ENCODE measurements at regions not wholly inside any gene's neighbourhood (a gene's known extent, or its start where the extent isn't known, plus 50 kb on each side); places are given as distances from the start of the nearest gene placed in this dataset.

DNA sequence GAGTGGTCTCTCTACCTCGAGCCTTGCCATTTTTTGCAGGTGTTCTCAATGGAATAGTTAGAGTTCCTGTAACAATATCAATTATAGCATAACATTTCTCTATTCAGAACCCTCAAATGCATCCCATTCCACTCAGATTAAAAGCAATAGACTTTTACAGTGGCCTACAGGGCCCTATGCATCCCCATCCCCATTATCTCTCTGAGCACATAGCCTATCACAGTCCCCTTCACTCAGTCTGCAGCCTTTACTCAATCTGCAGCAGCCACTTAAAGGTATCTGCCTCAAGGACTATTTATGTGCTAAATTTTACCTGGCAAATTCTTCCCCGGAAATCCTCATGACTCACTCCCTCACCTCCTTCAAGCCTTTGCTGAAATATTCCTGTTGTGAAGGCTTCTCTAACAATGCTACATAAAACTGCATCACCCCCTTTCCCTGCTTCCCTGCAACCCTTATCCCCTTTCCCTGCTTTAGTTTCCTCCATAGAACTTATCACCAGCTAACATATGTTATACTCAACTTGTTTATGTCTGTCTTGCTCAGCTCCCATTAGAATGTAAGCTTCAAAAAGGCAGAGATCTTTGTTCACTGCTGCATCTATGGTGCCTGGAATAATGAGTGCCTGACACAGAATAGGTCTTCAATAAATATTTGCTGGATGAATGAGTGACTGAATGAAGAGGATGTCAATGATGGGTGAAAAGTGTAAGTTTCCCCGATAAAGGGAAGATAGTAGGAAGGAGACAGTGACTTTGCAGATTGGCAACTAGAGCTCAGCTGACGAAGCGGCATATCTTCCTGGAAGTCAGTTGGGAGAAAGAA, 54.1 kb upstream of the ZNF366 start (continued):
- TF ChIP-seq, protein P1, sequence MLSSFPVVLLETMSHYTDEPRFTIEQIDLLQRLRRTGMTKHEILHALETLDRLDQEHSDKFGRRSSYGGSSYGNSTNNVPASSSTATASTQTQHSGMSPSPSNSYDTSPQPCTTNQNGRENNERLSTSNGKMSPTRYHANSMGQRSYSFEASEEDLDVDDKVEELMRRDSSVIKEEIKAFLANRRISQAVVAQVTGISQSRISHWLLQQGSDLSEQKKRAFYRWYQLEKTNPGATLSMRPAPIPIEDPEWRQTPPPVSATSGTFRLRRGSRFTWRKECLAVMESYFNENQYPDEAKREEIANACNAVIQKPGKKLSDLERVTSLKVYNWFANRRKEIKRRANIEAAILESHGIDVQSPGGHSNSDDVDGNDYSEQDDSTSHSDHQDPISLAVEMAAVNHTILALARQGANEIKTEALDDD (IDR thresholded peaks at IDR 0.05): peak; percentile 25
- peak; percentile 60 for TF ChIP-seq CBFA2T2 (conservative IDR thresholded peaks at IDR 0.05)
- peak; percentile 33; the same call in 1 of the 2 replicates for TF ChIP-seq FOXM1 (IDR thresholded peaks at IDR 0.05; ENCODE audit: low read depth)
- TF ChIP-seq FOXM1 (CRISPR knock-in tag; IDR thresholded peaks at IDR 0.05; ENCODE audit: low read depth): no peak
- peak; percentile 78 for TF ChIP-seq MECOM (CRISPR knock-in tag; IDR thresholded peaks at IDR 0.05)
- TF ChIP-seq, protein P2, sequence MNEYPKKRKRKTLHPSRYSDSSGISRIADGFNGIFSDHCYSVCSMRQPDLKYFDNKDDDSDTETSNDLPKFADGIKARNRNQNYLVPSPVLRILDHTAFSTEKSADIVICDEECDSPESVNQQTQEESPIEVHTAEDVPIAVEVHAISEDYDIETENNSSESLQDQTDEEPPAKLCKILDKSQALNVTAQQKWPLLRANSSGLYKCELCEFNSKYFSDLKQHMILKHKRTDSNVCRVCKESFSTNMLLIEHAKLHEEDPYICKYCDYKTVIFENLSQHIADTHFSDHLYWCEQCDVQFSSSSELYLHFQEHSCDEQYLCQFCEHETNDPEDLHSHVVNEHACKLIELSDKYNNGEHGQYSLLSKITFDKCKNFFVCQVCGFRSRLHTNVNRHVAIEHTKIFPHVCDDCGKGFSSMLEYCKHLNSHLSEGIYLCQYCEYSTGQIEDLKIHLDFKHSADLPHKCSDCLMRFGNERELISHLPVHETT (CRISPR knock-in tag; conservative IDR thresholded peaks at IDR 0.05 in 1 of 2, IDR thresholded peaks at IDR 0.05 in 1 of 2): peak in 1 of 2 experiments; percentile 27; a peak in 1 of 4 replicates
- no peak for TF ChIP-seq FOXK1 (CRISPR knock-in tag; IDR thresholded peaks at IDR 0.05; ENCODE audit: borderline replicate concordance)
- TF ChIP-seq GATA2 (CRISPR knock-in tag; IDR thresholded peaks at IDR 0.05): 0 out of 2 replicates have a peak, but pooled peaks have one; percentile 23
- peak; percentile 67 for TF ChIP-seq MAFF (IDR thresholded peaks at IDR 0.05; ENCODE audit: low read length)
- 0 out of 2 replicates have a peak, but pooled peaks have one; percentile 14 for TF ChIP-seq NFIC (IDR thresholded peaks at IDR 0.05)
- TF ChIP-seq ZKSCAN1 (IDR thresholded peaks at IDR 0.05; ENCODE audit: low read depth, low read length): no peak
- TF ChIP-seq CBFA2T3 (IDR thresholded peaks at IDR 0.05): peak; percentile 81
- TF ChIP-seq MYC (IDR thresholded peaks at IDR 0.05; ENCODE audit: low read depth, low read length): no peak
- TF ChIP-seq MYC (CRISPR knock-in tag; IDR thresholded peaks at IDR 0.05; ENCODE audit: borderline replicate concordance, low read depth): no peak
- no peak for TF ChIP-seq CBX8 (IDR thresholded peaks at IDR 0.05; ENCODE audit: borderline replicate concordance, extremely low read depth, low read depth, low read length, poor library complexity, severe bottlenecking)
- 0 out of 2 replicates have a peak, but pooled peaks have one; percentile 17 for TF ChIP-seq HDGF (IDR thresholded peaks at IDR 0.05)
